ENCODE measurements at regions not wholly inside any gene's neighbourhood (a gene's known extent, or its start where the extent isn't known, plus 50 kb on each side); places are given as distances from the start of the nearest gene placed in this dataset.
"Not testable (repeated sequence)": the region's sequence is repeated elsewhere in the genome, so short reads cannot be mapped to it uniquely, and the experiment has no call there.

- no peaks in the 10 kb centered on the region for H3K27me3 ChIP-seq (ENCODE audit: control insufficient read depth, insufficient read depth, low read length)
- WGBS (ENCODE audit: insufficient coverage): 58% methylated on average over 12 of the region's 14 CpGs
- DNase-seq: no peak
- no peak overlapping the region for H3K27ac ChIP-seq (ENCODE audit: low read length)
- H3K4me1 ChIP-seq (ENCODE audit: control insufficient read depth, insufficient read depth, low read length): peaks cover 16% of the 10 kb centered on the region
- no peaks in the 10 kb centered on the region for H3K9me3 ChIP-seq (replicated peaks; ENCODE audit: control insufficient read depth, low read depth, low read length)
- H3K4me3 ChIP-seq (ENCODE audit: low read length): no peak overlapping the region
- no peaks in the 10 kb centered on the region for H3K36me3 ChIP-seq (ENCODE audit: control insufficient read depth, insufficient read depth, low read length)
Observed at GRCh38 chr15:77909182-77909940, 168.2 kb downstream of the TBC1D2B start.

- peaks cover 16% of the 10 kb centered on the region for H3K4me1 ChIP-seq (ENCODE audit: control insufficient read depth, insufficient read depth, low read length)
- not testable (repeated sequence) for H3K9me3 ChIP-seq (replicated peaks; ENCODE audit: control insufficient read depth, low read depth, low read length); H3K27me3 ChIP-seq (ENCODE audit: control insufficient read depth, insufficient read depth, low read length); DNase-seq; H3K27ac ChIP-seq (ENCODE audit: low read length); H3K36me3 ChIP-seq (ENCODE audit: control insufficient read depth, insufficient read depth, low read length); H3K4me3 ChIP-seq (ENCODE audit: low read length)
- 57% methylated on average over 1 of the region's 7 CpGs for WGBS (ENCODE audit: insufficient coverage)
Observed at GRCh38 chr15:77908752-77909111, 168.8 kb downstream of the TBC1D2B start.

DNA sequence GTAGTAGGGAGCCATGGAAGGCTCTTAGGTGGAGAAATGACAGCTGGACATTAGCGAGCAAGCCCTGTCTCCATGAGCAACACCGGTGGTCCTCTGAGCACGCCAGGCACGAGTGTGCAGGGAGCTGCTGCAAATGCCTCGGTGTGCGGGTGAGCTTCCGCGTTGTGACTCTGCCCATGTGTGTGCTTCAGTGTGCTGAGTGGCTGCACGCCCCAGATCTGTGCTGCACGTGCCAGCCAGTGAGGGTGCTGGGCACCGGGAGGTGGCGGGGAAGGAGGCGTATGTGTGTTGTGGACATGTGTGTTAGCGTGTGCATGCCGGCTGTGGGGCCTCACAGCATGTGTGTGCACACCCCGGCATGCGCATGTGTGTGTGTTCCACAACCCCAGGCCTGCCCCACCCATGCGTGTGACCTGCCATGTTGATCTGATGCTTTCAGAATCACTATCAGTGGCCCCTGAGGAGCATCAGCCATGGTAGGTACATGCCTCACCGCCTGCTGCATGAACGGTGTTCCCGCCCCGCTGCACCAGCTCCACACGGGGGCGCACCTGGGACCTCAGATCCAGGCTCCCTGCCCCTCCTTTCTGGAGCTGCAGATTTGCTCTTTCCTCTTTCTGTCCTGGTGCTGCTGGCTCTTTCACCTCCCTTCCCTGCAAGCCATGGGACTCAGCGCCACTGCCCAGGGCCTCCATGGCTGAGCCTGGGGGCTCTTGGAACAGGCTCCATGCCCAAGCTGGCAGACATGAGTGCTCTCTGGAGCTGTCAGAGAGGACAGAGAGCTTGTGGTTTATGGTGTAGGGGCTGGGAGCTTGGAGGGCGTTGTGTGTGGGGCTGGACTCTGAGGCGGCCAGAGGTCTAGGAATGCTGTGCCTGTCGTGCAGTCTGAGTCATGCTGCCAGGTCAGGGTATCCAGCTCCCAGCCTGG is 169.4 kb downstream of the TBC1D2B start:
- Histone ChIP-seq H3K27ac (ENCODE audit: low read length) (no peak overlapping the region), H3K27me3 (ENCODE audit: control insufficient read depth, insufficient read depth, low read length) (no peaks in the 10 kb centered on the region), H3K9me3 (replicated peaks; ENCODE audit: control insufficient read depth, low read depth, low read length) (no peaks in the 10 kb centered on the region), H3K4me1 (ENCODE audit: control insufficient read depth, insufficient read depth, low read length) (peaks cover 16% of the 10 kb centered on the region), H3K36me3 (ENCODE audit: control insufficient read depth, insufficient read depth, low read length) (no peaks in the 10 kb centered on the region), H3K4me3 (ENCODE audit: low read length) (no peak overlapping the region)
- 65% methylated on average over 21 of the region's 28 CpGs for WGBS (ENCODE audit: insufficient coverage)
- no peak for DNase-seq

DNA sequence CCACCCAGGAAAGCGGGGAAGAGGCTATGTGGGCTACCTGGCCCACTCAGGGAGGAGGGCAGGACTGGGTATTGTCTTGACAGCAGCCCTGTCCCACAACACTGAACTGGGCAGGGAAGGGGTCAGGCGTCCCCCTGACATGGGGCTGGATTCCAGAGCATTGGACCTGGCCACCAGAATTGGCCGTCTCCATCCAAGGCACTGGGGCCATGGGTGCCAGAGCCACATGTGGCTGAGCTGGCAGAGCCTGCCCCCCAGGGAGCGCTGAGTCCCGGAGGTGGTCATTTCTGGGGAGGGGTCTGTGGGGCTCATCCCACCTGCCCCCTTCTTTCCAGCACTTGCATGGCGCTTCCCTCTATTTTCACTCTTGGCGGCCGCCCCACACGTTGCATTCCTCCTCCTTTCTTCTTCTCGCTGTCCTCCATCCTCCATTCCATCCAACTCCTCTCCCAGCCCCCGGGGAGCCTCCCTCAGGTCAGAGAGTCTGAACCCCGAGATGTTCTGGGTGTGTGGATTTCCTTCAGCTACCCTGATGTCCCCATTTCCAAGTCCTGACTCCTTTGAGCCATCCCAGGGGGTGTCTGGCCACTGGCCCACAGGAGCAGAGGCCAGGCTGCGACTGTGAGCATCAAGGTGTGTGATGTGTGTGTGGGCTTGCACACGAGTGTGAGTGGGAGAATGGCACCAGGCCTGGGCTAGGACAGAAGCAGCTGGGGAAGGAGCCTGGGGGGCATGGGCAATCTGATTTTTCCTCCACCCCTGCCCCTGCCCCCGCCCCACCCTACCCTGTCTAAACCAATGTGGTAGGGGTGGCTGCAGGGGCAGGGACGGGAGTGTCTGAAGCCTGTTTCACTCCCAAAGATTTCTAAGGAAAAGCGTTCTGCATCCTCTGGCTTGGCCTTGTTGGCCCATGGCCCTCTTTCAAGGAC is 171.2 kb downstream of the TBC1D2B start:
- 76% methylated on average over 7 of the region's 17 CpGs for WGBS (ENCODE audit: insufficient coverage)

GRCh38 chr15:77905301-77905920 is 172.1 kb downstream of the TBC1D2B start:
- Histone ChIP-seq H3K4me1 (ENCODE audit: control insufficient read depth, insufficient read depth, low read length) (peaks cover 12% of the 10 kb centered on the region), H3K4me3 (ENCODE audit: low read length) (no peak overlapping the region), H3K9me3 (replicated peaks; ENCODE audit: control insufficient read depth, low read depth, low read length) (no peaks in the 10 kb centered on the region), H3K36me3 (ENCODE audit: control insufficient read depth, insufficient read depth, low read length) (no peaks in the 10 kb centered on the region), H3K27ac (ENCODE audit: low read length) (no peak overlapping the region), H3K27me3 (ENCODE audit: control insufficient read depth, insufficient read depth, low read length) (no peaks in the 10 kb centered on the region)
- no peak for DNase-seq
- 82% methylated on average over 8 of the region's 13 CpGs for WGBS (ENCODE audit: insufficient coverage)

More for the DNA sequence above, 171.2 kb downstream of the TBC1D2B start:
- DNase-seq; H3K27me3 ChIP-seq (ENCODE audit: control insufficient read depth, insufficient read depth, low read length); H3K27ac ChIP-seq (ENCODE audit: low read length); H3K4me3 ChIP-seq (ENCODE audit: low read length); H3K36me3 ChIP-seq (ENCODE audit: control insufficient read depth, insufficient read depth, low read length); H3K9me3 ChIP-seq (replicated peaks; ENCODE audit: control insufficient read depth, low read depth, low read length): not testable (repeated sequence)
- peaks cover 16% of the 10 kb centered on the region for H3K4me1 ChIP-seq (ENCODE audit: control insufficient read depth, insufficient read depth, low read length)

DNA sequence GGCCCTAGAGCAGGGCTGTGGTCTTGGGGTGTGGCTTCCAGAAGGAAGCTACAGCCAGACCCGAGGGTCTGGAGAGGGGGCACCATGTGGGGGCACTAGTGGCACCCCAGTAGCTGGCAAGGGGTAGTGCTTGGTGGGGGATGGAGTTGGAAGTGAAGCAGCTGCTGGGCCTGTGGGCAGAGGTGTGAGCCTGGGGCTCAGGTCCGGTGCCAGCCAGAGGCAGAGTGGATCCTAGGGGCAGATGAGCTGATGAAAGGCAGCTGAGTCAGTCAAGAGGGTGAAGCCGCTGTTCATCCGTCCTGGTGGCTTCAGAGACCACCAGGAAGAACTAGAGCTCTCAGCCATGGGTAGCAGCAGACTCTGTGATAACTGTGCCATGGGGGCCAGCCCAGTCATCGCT is 172.6 kb downstream of the TBC1D2B start:
- Histone ChIP-seq H3K27me3 (ENCODE audit: control insufficient read depth, insufficient read depth, low read length) (no peaks in the 10 kb centered on the region), H3K36me3 (ENCODE audit: control insufficient read depth, insufficient read depth, low read length) (no peaks in the 10 kb centered on the region), H3K9me3 (replicated peaks; ENCODE audit: control insufficient read depth, low read depth, low read length) (no peaks in the 10 kb centered on the region), H3K27ac (ENCODE audit: low read length) (no peak overlapping the region), H3K4me3 (ENCODE audit: low read length) (no peak overlapping the region), H3K4me1 (ENCODE audit: control insufficient read depth, insufficient read depth, low read length) (peaks cover 11% of the 10 kb centered on the region)
- whole genome bisulfite sequencing (ENCODE audit: insufficient coverage): 83% methylated on average over 4 of the region's 5 CpGs
- DNase-seq: no peak

DNA sequence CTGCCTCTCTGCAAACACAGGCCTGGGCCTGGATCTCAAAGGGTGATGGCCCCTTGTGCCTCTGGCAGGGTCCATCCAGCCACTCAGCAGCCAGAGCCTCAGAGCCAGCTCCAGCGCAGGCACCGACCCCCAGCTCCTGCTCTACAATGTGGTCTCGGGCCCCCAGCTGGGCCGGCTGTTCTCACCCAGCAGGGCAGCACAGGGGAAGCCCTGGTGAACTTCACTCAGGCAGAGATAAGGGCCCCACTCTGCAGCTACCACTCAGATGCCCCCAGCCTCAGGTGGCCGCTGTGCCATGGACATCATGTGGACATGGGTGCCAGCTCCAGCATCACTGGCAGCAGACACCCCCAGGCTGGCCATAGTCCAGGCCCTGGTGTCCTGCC is 173.1 kb downstream of the TBC1D2B start:
- Histone ChIP-seq H3K9me3 (replicated peaks; ENCODE audit: control insufficient read depth, low read depth, low read length) (no peaks in the 10 kb centered on the region), H3K36me3 (ENCODE audit: control insufficient read depth, insufficient read depth, low read length) (no peaks in the 10 kb centered on the region), H3K27me3 (ENCODE audit: control insufficient read depth, insufficient read depth, low read length) (no peaks in the 10 kb centered on the region), H3K4me1 (ENCODE audit: control insufficient read depth, insufficient read depth, low read length) (peaks cover 11% of the 10 kb centered on the region), H3K4me3 (ENCODE audit: low read length) (no peak overlapping the region), H3K27ac (ENCODE audit: low read length) (no peak overlapping the region)
- no peak for DNase-seq
- 74% methylated on average over 3 of the region's 5 CpGs for WGBS (ENCODE audit: insufficient coverage)

GRCh38 chr15:77903761-77904435 is 173.6 kb downstream of the TBC1D2B start:
- not testable (repeated sequence) for DNase-seq; H3K4me3 ChIP-seq (ENCODE audit: low read length); H3K36me3 ChIP-seq (ENCODE audit: control insufficient read depth, insufficient read depth, low read length); H3K27me3 ChIP-seq (ENCODE audit: control insufficient read depth, insufficient read depth, low read length); H3K27ac ChIP-seq (ENCODE audit: low read length); H3K9me3 ChIP-seq (replicated peaks; ENCODE audit: control insufficient read depth, low read depth, low read length)
- H3K4me1 ChIP-seq (ENCODE audit: control insufficient read depth, insufficient read depth, low read length): peaks cover 11% of the 10 kb centered on the region
- WGBS (ENCODE audit: insufficient coverage): 91% methylated on average over 30 of the region's 30 CpGs
